Naive B cell (primary cell): ENCODE measurements at regions not wholly inside any gene's neighbourhood (a gene's known extent, or its start where the extent isn't known, plus 50 kb on each side); places are given as distances from the start of the nearest gene placed in this dataset.
A peak's percentile ranks its signal among the peaks of the same experiment; 100 is the strongest.

Experiments
- ATAC-seq, 2 donors: fragments of 150-1000 bp; cut with Tn5 transposase; 2 replicates each; pipeline ENCODE4 v1.10.0; 2021; ENCODE audit warnings: low read depth in 2 of 2, mild to moderate bottlenecking in 2 of 2, moderate library complexity in 2 of 2
- DNase-seq: peaks from one replicate; pipeline ENCODE4 v3.0.0; 2022
- H3K27ac Mint-ChIP-seq, 6 donors: one replicate each; pipeline ENCODE4 v1.8.0; 2020 to 2022; ENCODE audit warnings: mild to moderate bottlenecking in 6 of 6, mixed read lengths in 6 of 6, moderate library complexity in 5 of 6, inconsistent platforms in 2 of 6
- H3K27me3 Mint-ChIP-seq, 3 donors: one replicate each; pipeline ENCODE4 v1.8.0; 2021 to 2022; ENCODE audit warnings: mixed read lengths in 3 of 3, mild to moderate bottlenecking in 1 of 3
- H3K36me3 Mint-ChIP-seq, 2 donors: one replicate each; pipeline ENCODE4 v1.8.0; 2020 to 2022; ENCODE audit warnings: mixed read lengths in 2 of 2, inconsistent platforms in 1 of 2, mild to moderate bottlenecking in 1 of 2
- H3K4me1 Mint-ChIP-seq, 3 donors: one replicate each; pipeline ENCODE4 v1.8.0; 2020 to 2022; ENCODE audit warnings: mixed read lengths in 3 of 3, inconsistent platforms in 1 of 3, mild to moderate bottlenecking in 1 of 3, moderate library complexity in 1 of 3
- H3K4me3 Mint-ChIP-seq, 8 donors: one replicate each; pipeline ENCODE4 v1.8.0; 2020 to 2022; ENCODE audit warnings: mild to moderate bottlenecking in 8 of 8, mixed read lengths in 8 of 8, moderate library complexity in 8 of 8, inconsistent platforms in 2 of 8
- H3K9me3 Mint-ChIP-seq, 7 donors: one replicate each; pipeline ENCODE4 v1.8.0; 2020 to 2022; ENCODE audit warnings: mixed read lengths in 7 of 7, mild to moderate bottlenecking in 5 of 7, inconsistent platforms in 2 of 7, moderate library complexity in 1 of 7

DNA sequence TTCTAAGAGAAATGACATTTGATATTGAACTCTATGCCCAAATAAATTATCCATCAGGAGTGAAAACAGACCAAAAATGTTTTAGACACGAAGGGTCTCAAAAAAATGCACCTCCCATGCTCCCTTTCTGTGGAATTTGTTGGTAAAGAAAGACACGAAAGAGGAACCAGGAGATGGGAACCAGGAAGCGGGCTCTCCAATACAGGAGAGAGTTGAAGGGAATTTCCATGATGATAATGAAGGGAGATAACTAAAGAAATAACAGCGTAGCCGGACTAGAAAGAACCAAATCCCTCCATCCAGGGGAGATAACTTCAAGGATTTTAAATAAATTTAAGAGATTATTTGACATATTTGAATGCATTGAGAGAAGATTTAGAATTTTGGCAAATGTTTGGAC, 183.0 kb downstream of the DUSP6 start:
- peaks cover 0 to 15% (median 2%) of the 10 kb centered on the region in 7 donors for H3K9me3 Mint-ChIP-seq
- ATAC-seq (no peak), DNase-seq (no peak)
- no peaks in the 10 kb centered on the region for H3K36me3 Mint-ChIP-seq
- peaks cover 21 to 39% (median 31%) of the 10 kb centered on the region in 3 donors for H3K4me1 Mint-ChIP-seq
- H3K4me3 Mint-ChIP-seq, result no peak overlapping the region
- H3K27me3 Mint-ChIP-seq, result no peaks in the 10 kb centered on the region
- peak overlapping the region in 4 of 6 donors; percentile 27 to 81 (median 38) for H3K27ac Mint-ChIP-seq

DNA sequence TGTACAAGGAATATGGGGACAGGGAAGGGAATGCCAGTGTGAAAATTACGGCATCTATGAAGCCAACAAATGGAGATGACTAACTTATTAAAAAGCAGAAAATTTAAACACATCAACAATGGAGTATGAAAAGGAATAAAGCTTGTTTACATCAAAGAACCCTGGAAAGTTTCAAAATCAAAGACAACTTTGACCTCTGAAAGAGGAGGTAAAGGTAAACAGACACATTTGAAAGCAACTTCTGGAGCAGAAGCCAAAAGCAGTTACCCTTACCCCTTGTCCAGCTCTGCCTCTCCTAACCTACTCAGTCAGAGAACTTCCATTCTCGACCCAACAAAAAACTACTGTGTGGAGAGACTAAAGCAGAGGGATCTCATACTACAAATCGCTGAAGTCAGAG, 184.3 kb downstream of the DUSP6 start:
- no peaks in the 10 kb centered on the region for H3K27me3 Mint-ChIP-seq
- peak overlapping the region in 1 of 8 donors; percentile 33 for H3K4me3 Mint-ChIP-seq
- H3K9me3 Mint-ChIP-seq, result peaks cover 0 to 15% (median 2%) of the 10 kb centered on the region in 7 donors
- no peak for DNase-seq
- peaks cover 21 to 36% (median 31%) of the 10 kb centered on the region in 3 donors for H3K4me1 Mint-ChIP-seq
- no peak for ATAC-seq
- peak overlapping the region in 3 of 6 donors; percentile 39 to 96 (median 92) for H3K27ac Mint-ChIP-seq
- H3K36me3 Mint-ChIP-seq, result no peaks in the 10 kb centered on the region

DNA sequence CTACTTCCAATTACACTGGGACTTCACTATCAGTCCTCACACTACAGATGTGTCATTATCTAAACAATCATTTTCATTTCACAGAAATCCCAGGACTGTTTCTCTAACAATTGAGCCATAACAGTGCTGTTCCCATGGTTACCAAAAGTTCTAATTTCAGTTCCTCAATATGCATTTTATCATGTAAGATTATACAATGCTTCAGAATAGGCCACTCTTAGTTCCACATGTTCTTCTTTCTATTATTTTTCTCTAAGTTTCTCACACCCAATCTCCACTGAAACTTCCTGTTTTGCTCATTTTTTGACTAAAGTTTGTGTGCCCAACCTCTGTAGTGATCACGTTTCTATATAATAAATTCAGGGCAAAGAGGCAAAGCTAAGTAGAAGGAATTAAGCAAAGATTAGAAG, 185.8 kb downstream of the DUSP6 start:
- Mint-ChIP-seq H3K27ac (peak overlapping the region in 5 of 6 donors; percentile 86 to 98 (median 96)), H3K9me3 (peaks cover 0 to 3% (median 1%) of the 10 kb centered on the region in 7 donors), H3K27me3 (no peaks in the 10 kb centered on the region), H3K36me3 (no peaks in the 10 kb centered on the region), H3K4me3 (peak overlapping the region; percentile 27 to 77 (median 66)), H3K4me1 (peaks cover 21 to 36% (median 31%) of the 10 kb centered on the region in 3 donors)
- peak; percentile 88 to 89 for ATAC-seq
- DNase-seq, result peak; percentile 86

DNA sequence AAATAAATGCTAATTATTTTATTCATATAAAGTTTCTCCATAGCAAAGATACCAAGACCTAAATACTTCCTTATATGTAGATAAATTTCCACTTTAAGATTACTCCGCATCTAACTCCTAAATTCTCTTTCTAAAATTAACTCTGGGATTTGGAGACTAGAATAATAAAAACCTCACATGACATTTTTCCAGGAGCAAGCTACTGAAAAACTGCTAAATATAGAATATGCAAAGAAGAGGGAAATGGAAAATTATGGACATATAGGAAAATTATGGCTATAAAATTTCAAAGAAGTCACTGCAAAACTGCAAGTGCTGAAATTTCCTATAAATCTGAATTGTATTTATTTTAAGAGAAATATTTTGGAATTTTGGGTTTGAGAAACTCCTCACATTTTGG, 186.2 kb downstream of the DUSP6 start:
- H3K9me3 Mint-ChIP-seq, result peaks cover 0 to 2% (median 0%) of the 10 kb centered on the region in 7 donors
- DNase-seq (no peak), ATAC-seq (no peak)
- H3K27ac Mint-ChIP-seq, result peak overlapping the region in 5 of 6 donors; percentile 86 to 98 (median 96)
- no peaks in the 10 kb centered on the region for H3K36me3 Mint-ChIP-seq
- no peaks in the 10 kb centered on the region for H3K27me3 Mint-ChIP-seq
- H3K4me1 Mint-ChIP-seq, result peaks cover 21 to 36% (median 31%) of the 10 kb centered on the region in 3 donors
- peak overlapping the region in 7 of 8 donors; percentile 31 to 77 (median 69) for H3K4me3 Mint-ChIP-seq

DNA sequence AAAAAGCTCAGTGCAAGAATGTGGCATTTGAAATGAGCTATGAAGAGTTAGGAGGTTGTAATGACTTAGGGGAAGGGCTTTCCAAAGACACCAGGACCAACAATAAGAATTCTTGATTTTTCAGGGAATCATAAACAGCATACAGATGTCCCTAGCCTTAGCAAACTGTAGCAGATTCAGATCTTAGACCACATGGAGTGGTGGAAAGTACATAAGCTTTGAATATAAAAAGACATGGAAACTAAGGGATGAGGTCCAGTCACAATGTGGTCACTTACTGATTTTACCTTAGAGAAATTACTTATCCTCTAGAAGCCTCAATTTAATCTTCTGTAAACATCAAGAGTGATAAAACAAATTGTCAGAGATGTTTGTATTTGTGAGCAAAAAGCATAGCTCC, 186.6 kb downstream of the DUSP6 start:
- Mint-ChIP-seq H3K27ac (peak overlapping the region in 4 of 6 donors; percentile 45 to 98 (median 97)), H3K4me3 (peak overlapping the region in 4 of 8 donors; percentile 36 to 68 (median 48)), H3K4me1 (peaks cover 21 to 36% (median 31%) of the 10 kb centered on the region in 3 donors), H3K36me3 (no peaks in the 10 kb centered on the region), H3K27me3 (no peaks in the 10 kb centered on the region), H3K9me3 (peaks cover 0 to 2% (median 0%) of the 10 kb centered on the region in 7 donors)
- no peak for ATAC-seq
- no peak for DNase-seq

DNA sequence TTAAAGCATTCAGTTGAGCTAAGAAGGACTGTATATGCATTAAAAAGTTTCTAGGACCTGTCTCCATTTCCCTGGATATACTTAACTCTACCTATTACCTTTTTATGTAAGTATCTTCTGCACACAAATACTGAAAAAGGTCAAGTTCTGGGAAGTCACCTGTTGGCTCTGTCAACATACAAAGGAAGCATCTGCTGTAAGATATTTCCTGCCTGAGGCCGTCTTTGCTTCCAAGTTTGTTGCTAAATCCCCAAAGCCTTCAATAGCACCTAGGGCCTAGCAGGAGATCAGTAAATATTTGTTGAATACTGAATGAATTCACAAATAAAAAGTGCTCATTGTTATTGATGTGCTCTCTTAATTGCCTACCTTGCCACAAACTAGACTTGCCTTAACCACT, 188.4 kb downstream of the DUSP6 start:
- no peak for ATAC-seq
- no peak for DNase-seq
- peaks cover 21 to 27% (median 25%) of the 10 kb centered on the region in 3 donors for H3K4me1 Mint-ChIP-seq
- H3K4me3 Mint-ChIP-seq, result peak overlapping the region in 4 of 8 donors; percentile 9 to 36 (median 34)
- H3K36me3 Mint-ChIP-seq, result no peaks in the 10 kb centered on the region
- no peaks in the 10 kb centered on the region for H3K27me3 Mint-ChIP-seq
- peak overlapping the region in 1 of 6 donors; percentile 68 for H3K27ac Mint-ChIP-seq
- peaks cover 0 to 2% (median 0%) of the 10 kb centered on the region in 7 donors for H3K9me3 Mint-ChIP-seq

DNA sequence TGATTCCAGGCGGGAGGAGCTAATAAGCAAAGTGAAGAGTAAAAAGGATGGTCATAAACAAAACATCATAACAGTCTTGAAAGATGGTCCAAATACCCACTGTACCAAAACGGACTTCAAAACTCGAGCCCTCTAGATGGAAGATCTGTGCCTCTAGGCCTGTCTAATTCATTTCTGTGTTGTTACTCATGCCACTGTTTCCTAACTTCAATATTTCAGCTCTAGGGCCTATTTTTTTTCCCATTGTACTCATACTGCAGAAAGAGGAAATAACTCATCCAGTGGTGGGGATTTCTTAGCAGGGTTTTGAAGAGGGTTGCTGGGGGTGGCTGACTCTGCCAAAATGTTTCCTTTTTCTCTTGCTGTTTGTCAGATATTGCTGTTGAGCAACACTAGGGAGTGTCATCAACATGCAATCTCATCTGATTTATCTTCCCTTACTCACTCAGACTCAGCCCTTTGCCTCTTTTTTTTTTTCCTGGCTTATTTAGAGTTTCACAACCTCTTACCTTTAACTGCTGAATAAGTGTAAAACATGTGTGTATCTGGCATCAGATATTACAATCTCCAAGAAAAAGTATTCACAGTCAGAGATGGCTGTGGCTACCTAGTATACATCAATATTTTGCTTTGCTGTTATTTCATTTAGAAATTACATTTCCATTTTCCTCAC, 189.6 kb downstream of the DUSP6 start:
- ATAC-seq (peak; percentile 54 to 58), DNase-seq (peak; percentile 58)
- no peaks in the 10 kb centered on the region for H3K36me3 Mint-ChIP-seq
- no peak overlapping the region for H3K27ac Mint-ChIP-seq
- H3K27me3 Mint-ChIP-seq, result no peaks in the 10 kb centered on the region
- no peak overlapping the region for H3K4me3 Mint-ChIP-seq
- peaks cover 15 to 19% (median 17%) of the 10 kb centered on the region in 3 donors for H3K4me1 Mint-ChIP-seq
- H3K9me3 Mint-ChIP-seq, result no peaks in the 10 kb centered on the region

DNA sequence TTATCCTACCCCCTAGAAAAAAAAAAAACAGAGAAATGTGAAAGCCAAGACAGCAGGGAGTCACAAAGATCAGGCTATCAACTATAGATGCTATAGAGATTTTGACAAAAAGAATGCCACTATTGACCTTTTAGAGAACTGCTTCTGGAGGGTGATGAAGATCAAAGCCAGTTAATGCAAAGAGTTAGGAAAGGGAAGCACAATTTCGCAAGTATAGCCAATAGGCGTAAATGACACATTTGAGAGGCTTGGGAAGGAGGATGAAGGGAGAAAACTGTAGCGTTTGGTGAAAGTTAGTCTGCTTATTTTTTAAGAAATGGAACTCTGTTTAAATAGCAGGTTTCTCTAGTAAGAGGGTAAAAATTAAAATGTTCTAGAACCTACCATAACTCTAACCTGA, 190.7 kb downstream of the DUSP6 start:
- Mint-ChIP-seq H3K27ac (no peak overlapping the region), H3K4me1 (peaks cover 15 to 20% (median 17%) of the 10 kb centered on the region in 3 donors), H3K27me3 (no peaks in the 10 kb centered on the region), H3K4me3 (no peak overlapping the region), H3K9me3 (no peaks in the 10 kb centered on the region), H3K36me3 (no peaks in the 10 kb centered on the region)
- ATAC-seq (no peak), DNase-seq (no peak)

DNA sequence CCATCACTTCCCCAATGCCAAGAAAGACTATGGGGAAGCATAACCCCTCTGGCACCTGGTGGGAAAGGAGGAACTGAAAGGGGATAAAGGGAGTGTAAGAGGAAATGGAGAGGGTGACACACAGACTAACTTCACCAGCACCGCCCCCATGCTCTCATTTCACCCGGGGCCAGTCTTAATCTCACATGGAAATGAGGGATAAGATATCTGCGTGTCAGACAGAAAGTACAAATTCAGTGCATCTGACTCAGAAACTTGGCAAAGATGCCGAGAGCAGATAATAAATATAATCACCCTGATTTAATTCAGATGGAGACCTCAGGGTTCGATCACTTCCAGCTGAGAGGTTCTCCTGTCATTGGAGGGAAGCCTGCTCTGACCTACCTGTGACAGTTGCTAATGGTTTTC, 191.6 kb downstream of the DUSP6 start:
- Mint-ChIP-seq H3K27ac (no peak overlapping the region), H3K9me3 (no peaks in the 10 kb centered on the region), H3K27me3 (no peaks in the 10 kb centered on the region), H3K36me3 (no peaks in the 10 kb centered on the region), H3K4me3 (no peak overlapping the region), H3K4me1 (peaks cover 17 to 21% (median 20%) of the 10 kb centered on the region in 3 donors)
- ATAC-seq, result peak; percentile 27 to 38
- DNase-seq, result peak; percentile 39

DNA sequence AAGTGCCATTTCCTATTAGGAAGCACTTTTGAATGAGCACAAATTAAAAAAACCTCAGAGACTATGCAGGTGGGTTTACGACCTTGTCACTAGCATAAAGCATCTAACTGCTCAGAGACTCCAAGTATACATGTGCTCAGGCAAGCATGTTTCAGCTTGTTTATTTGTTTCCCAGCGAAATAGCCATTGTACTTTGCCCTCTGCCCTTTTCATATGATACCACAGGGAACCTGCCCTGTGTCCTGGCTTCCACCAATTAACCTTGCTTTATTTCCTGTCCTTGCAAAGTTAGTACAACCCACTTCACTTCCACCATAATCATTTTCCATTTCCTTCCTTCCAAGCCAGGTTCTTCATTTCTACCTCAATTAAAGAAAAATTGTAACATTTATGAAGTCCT, 194.9 kb downstream of the DUSP6 start:
- ATAC-seq (no peak), DNase-seq (no peak)
- Mint-ChIP-seq H3K9me3 (no peaks in the 10 kb centered on the region), H3K4me1 (peaks cover 16 to 25% (median 20%) of the 10 kb centered on the region in 3 donors), H3K27me3 (no peaks in the 10 kb centered on the region), H3K36me3 (no peaks in the 10 kb centered on the region), H3K27ac (peak overlapping the region in 4 of 6 donors; percentile 5 to 84 (median 25)), H3K4me3 (peak overlapping the region in 2 of 8 donors; percentile 1 to 29)

DNA sequence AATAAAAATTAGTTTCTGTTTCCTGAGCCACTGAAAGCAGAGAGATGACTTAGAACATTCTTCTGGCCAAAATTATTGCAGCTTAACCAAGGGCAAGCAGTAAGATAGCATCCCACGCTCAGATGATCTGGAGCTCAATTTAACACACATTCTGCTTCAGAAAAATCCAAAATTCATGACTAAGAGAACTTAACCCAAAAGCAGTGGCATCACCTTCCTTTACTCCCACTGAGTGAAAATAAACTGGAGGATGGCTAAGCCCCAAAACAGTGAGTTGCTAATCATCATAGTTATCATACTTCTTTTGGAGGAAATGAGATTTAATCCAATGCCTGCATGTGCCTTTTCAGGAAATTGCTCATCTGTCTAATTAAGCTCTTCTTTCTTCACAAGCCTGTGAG, 195.4 kb downstream of the DUSP6 start:
- no peaks in the 10 kb centered on the region for H3K36me3 Mint-ChIP-seq
- DNase-seq (no peak), ATAC-seq (no peak)
- H3K4me3 Mint-ChIP-seq, result peak overlapping the region in 4 of 8 donors; percentile 20 to 66 (median 32)
- H3K27me3 Mint-ChIP-seq, result no peaks in the 10 kb centered on the region
- H3K9me3 Mint-ChIP-seq, result no peaks in the 10 kb centered on the region
- H3K4me1 Mint-ChIP-seq, result peaks cover 16 to 25% (median 20%) of the 10 kb centered on the region in 3 donors
- peak overlapping the region in 1 of 6 donors; percentile 16 for H3K27ac Mint-ChIP-seq

DNA sequence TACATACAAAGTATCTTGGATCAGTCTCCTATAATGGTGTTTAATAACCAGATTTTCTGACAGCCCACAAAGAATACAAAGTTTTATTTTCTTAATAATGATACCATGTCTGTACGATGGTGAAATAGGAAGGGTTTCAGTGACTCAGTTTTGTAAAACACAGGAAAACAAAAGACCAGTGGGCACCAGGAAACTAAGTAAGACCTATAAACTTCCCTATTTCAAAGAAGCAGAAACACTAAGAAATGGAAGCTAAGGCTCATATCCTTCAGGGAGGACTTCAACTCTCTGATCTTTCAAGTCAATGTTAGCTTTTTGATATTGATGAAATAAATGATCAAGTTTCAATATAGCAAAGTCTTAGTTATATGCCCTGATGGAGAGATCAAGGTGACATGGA, 196.0 kb downstream of the DUSP6 start:
- peak; percentile 46 to 53 for ATAC-seq
- peak overlapping the region in 5 of 8 donors; percentile 29 to 71 (median 49) for H3K4me3 Mint-ChIP-seq
- no peak overlapping the region for H3K27ac Mint-ChIP-seq
- H3K27me3 Mint-ChIP-seq, result no peaks in the 10 kb centered on the region
- H3K4me1 Mint-ChIP-seq, result peaks cover 16 to 25% (median 20%) of the 10 kb centered on the region in 3 donors
- no peaks in the 10 kb centered on the region for H3K36me3 Mint-ChIP-seq
- H3K9me3 Mint-ChIP-seq, result no peaks in the 10 kb centered on the region
- DNase-seq, result no peak

DNA sequence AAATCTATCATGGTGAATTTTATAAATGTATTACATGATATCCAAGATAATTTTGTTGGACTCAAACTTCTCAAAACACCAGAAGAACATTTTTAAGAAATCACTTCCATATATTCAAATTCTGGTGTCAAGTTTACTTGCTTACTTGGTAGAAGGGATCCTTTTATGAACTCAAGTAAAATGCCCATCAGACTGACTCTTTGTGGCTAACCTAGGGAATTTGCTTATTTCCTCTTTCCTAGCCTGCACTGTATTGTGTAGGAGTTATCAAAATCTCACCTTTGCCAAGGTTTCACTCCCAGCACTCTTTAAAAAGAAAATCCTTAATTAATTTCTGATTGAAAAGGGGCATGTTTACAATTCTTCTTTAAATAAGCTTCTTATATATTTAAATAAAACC, 196.5 kb downstream of the DUSP6 start:
- peaks cover 0 to 4% of the 10 kb centered on the region in 2 donors for H3K36me3 Mint-ChIP-seq
- no peak for DNase-seq
- H3K4me1 Mint-ChIP-seq, result peaks cover 16 to 25% (median 20%) of the 10 kb centered on the region in 3 donors
- peak overlapping the region in 1 of 6 donors; percentile 32 for H3K27ac Mint-ChIP-seq
- no peak overlapping the region for H3K4me3 Mint-ChIP-seq
- peaks cover 0 to 4% (median 2%) of the 10 kb centered on the region in 7 donors for H3K9me3 Mint-ChIP-seq
- ATAC-seq, result no peak
- H3K27me3 Mint-ChIP-seq, result no peaks in the 10 kb centered on the region
